ENCODE measurements at regions not wholly inside any gene's neighbourhood (a gene's known extent, or its start where the extent isn't known, plus 50 kb on each side); places are given as distances from the start of the nearest gene placed in this dataset.

GRCh38 chr1:95731466-95731865, 497.5 kb downstream of the RWDD3 start:
- H4K20me1 ChIP-seq (ENCODE audit: insufficient read depth, low read length), result no peaks in the 10 kb centered on the region

GRCh38 chr1:95733031-95733430, 499.0 kb downstream of the RWDD3 start:
- no peak for TF ChIP-seq CTCF (IDR thresholded peaks at IDR 0.05)
- DNase-seq, result no peak
- Histone ChIP-seq H2AFZ (ENCODE audit: insufficient read depth, low read depth, low read length, poor library complexity, severe bottlenecking) (no peak overlapping the region), H3K36me3 (replicated peaks in 1 of 2; ENCODE audit: control insufficient read depth in 1 of 2, insufficient read depth in 2 of 2, low read length in 2 of 2) (no peaks in the 10 kb centered on the region), H4K20me1 (ENCODE audit: insufficient read depth, low read length) (no peaks in the 10 kb centered on the region), H3K9me3 (replicated peaks in 1 of 2; ENCODE audit: control insufficient read depth in 1 of 2, insufficient read depth in 1 of 2, low read length in 2 of 2) (peaks cover 0 to 12% of the 10 kb centered on the region in 2 donors), H3K9ac (ENCODE audit: insufficient read depth, low read length, poor library complexity, severe bottlenecking) (no peak overlapping the region), H3K4me2 (replicated peaks; ENCODE audit: extremely low read depth, low read length, poor library complexity, severe bottlenecking) (no peak overlapping the region), H3K4me1 (ENCODE audit: control insufficient read depth in 1 of 2, insufficient read depth in 2 of 2, low read length in 2 of 2) (no peaks in the 10 kb centered on the region), H3K79me2 (ENCODE audit: insufficient read depth, low read length) (no peaks in the 10 kb centered on the region), H3K4me3 (replicated peaks in 1 of 3; ENCODE audit: low read depth in 2 of 3, low read length in 3 of 3) (no peak overlapping the region), H3K27me3 (ENCODE audit: control insufficient read depth in 2 of 2, insufficient read depth in 2 of 2, low read length in 2 of 2) (no peaks in the 10 kb centered on the region), H3K27ac (ENCODE audit: low read depth in 1 of 2, low read length in 2 of 2) (no peak overlapping the region)
- Mint-ChIP-seq H3K36me3 (no peaks in the 10 kb centered on the region), H3K4me1 (no peaks in the 10 kb centered on the region), H3K27me3 (ENCODE audit: low read depth in 3 of 3) (peaks cover 0 to 2% (median 0%) of the 10 kb centered on the region in 3 donors), H3K9me3 (peaks cover 5 to 15% (median 11%) of the 10 kb centered on the region in 7 donors), H3K4me3 (no peak overlapping the region), H3K27ac (no peak overlapping the region)
- WGBS (ENCODE audit: insufficient coverage), result 89% methylated on average over 1 of the region's 1 CpG
- intact Hi-C loops (cut with micrococcal nuclease), result no loop called here

More at GRCh38 chr1:95731466-95731865, 497.5 kb downstream of the RWDD3 start:
- no peaks in the 10 kb centered on the region for H3K79me2 ChIP-seq (ENCODE audit: insufficient read depth, low read length)
- H3K27ac ChIP-seq (ENCODE audit: low read depth in 1 of 2, low read length in 2 of 2), result no peak overlapping the region
- Mint-ChIP-seq H3K9me3 (peaks cover 5 to 16% (median 9%) of the 10 kb centered on the region in 7 donors), H3K27ac (no peak overlapping the region), H3K4me1 (no peaks in the 10 kb centered on the region), H3K27me3 (ENCODE audit: low read depth in 3 of 3) (peaks cover 0 to 2% (median 0%) of the 10 kb centered on the region in 3 donors), H3K36me3 (no peaks in the 10 kb centered on the region), H3K4me3 (no peak overlapping the region)
- no peak overlapping the region for H3K4me2 ChIP-seq (replicated peaks; ENCODE audit: extremely low read depth, low read length, poor library complexity, severe bottlenecking)
- no peak overlapping the region for H3K4me3 ChIP-seq (replicated peaks in 1 of 3; ENCODE audit: low read depth in 2 of 3, low read length in 3 of 3)
- H2AFZ ChIP-seq (ENCODE audit: insufficient read depth, low read depth, low read length, poor library complexity, severe bottlenecking), result no peak overlapping the region
- no peaks in the 10 kb centered on the region for H3K36me3 ChIP-seq (replicated peaks in 1 of 2; ENCODE audit: control insufficient read depth in 1 of 2, insufficient read depth in 2 of 2, low read length in 2 of 2)
- no peaks in the 10 kb centered on the region for H3K4me1 ChIP-seq (ENCODE audit: control insufficient read depth in 1 of 2, insufficient read depth in 2 of 2, low read length in 2 of 2)
- TF ChIP-seq CTCF (IDR thresholded peaks at IDR 0.05), result no peak
- intact Hi-C loops (cut with micrococcal nuclease), result no loop called here
- H3K27me3 ChIP-seq (ENCODE audit: control insufficient read depth in 2 of 2, insufficient read depth in 2 of 2, low read length in 2 of 2), result no peaks in the 10 kb centered on the region
- DNase-seq, result no peak
- no peak overlapping the region for H3K9ac ChIP-seq (ENCODE audit: insufficient read depth, low read length, poor library complexity, severe bottlenecking)
- peaks cover 0 to 11% of the 10 kb centered on the region in 2 donors for H3K9me3 ChIP-seq (replicated peaks in 1 of 2; ENCODE audit: control insufficient read depth in 1 of 2, insufficient read depth in 1 of 2, low read length in 2 of 2)

All from CD14-positive monocyte (primary cell).